Coronary artery (tissue), 2 donors: ENCODE measurements at regions not wholly inside any gene's neighbourhood (a gene's known extent, or its start where the extent isn't known, plus 50 kb on each side); places are given as distances from the start of the nearest gene placed in this dataset.

Experiments
- DNase-seq: peaks from one replicate; pipeline ENCODE4 v3.0.0-alpha.2; 2017; ENCODE audit warnings: low spot score
- H3K27ac ChIP-seq, 2 donors: fragments of 200-600 bp; sonication (generic); one replicate each; pipeline ENCODE4 v1.5.1; 2016 to 2019
- H3K4me3 ChIP-seq: fragments of 200-600 bp; sonication (generic); 2 replicates; pipeline ENCODE4 v1.5.1; 2016; ENCODE audit warnings: mild to moderate bottlenecking, moderate library complexity
- CTCF ChIP-seq: fragments of 200-600 bp; sonication (generic); IDR thresholded peaks from one replicate; pipeline ENCODE4 v1.5.1; 2019; ENCODE audit warnings: antibody characterized with exemption

GRCh38 chr14:101118233-101118632, 214.7 kb upstream of the RTL1 start:
- H3K4me3 ChIP-seq = no peak overlapping the region
- no peak overlapping the region for H3K27ac ChIP-seq

GRCh38 chr14:101118746-101119591, 215.4 kb upstream of the RTL1 start:
- no peak for TF ChIP-seq CTCF
- DNase-seq = no peak
- no peak overlapping the region for H3K4me3 ChIP-seq
- no peak overlapping the region for H3K27ac ChIP-seq

More at GRCh38 chr14:101118233-101118632, 214.7 kb upstream of the RTL1 start:
- no peak for TF ChIP-seq CTCF
- DNase-seq = no peak

- no peak for DNase-seq
- peak overlapping the region in 1 of 2 donors; percentile 60 for H3K27ac ChIP-seq
- peak overlapping the region; percentile 44 for H3K4me3 ChIP-seq
- TF ChIP-seq CTCF = no peak
Observed at GRCh38 chr14:101119830-101120571, 216.5 kb upstream of the RTL1 start.

GRCh38 chr14:101120641-101121507, 217.4 kb upstream of the RTL1 start:
- no peak for TF ChIP-seq CTCF
- Histone ChIP-seq H3K4me3 (peak overlapping the region; percentile 44), H3K27ac (peak overlapping the region in 1 of 2 donors; percentile 60)
- DNase-seq = peak; percentile 70

GRCh38 chr14:101121508-101122139, 218.1 kb upstream of the RTL1 start:
- Histone ChIP-seq H3K4me3 (no peak overlapping the region), H3K27ac (peak overlapping the region in 1 of 2 donors; percentile 60)
- no peak for TF ChIP-seq CTCF
- no peak for DNase-seq
